ENCODE measurements at regions not wholly inside any gene's neighbourhood (a gene's known extent, or its start where the extent isn't known, plus 50 kb on each side); places are given as distances from the start of the nearest gene placed in this dataset.
"Not testable (repeated sequence)": the region's sequence is repeated elsewhere in the genome, so short reads cannot be mapped to it uniquely, and the experiment has no call there.

GRCh38 chr6:16043171-16044135 is 85.4 kb upstream of the MYLIP start:
- in situ Hi-C loops (cut with HindIII; ENCODE audit: low sequenced_read_pairs), result no loop called here
- TF ChIP-seq CTCF (IDR thresholded peaks at IDR 0.05; ENCODE audit: low read depth, low read length), result no peak
- no peak for DNase-seq (ENCODE audit: low read depth, low spot score)
- H3K4me3 ChIP-seq (ENCODE audit: low read depth, low read length), result no peak overlapping the region

GRCh38 chr6:16042751-16043150 is 86.1 kb upstream of the MYLIP start:
- in situ Hi-C loops (cut with HindIII; ENCODE audit: low sequenced_read_pairs), result no loop called here
- DNase-seq (ENCODE audit: low read depth, low spot score), result no peak
- H3K4me3 ChIP-seq (ENCODE audit: low read depth, low read length), result no peak overlapping the region
- TF ChIP-seq CTCF (IDR thresholded peaks at IDR 0.05; ENCODE audit: low read depth, low read length), result no peak

GRCh38 chr6:16041327-16041726 is 87.6 kb upstream of the MYLIP start:
- no peak overlapping the region for H3K4me3 ChIP-seq (ENCODE audit: low read depth, low read length)
- no peak for DNase-seq (ENCODE audit: low read depth, low spot score)
- no peak for TF ChIP-seq CTCF (IDR thresholded peaks at IDR 0.05; ENCODE audit: low read depth, low read length)
- in situ Hi-C loops (cut with HindIII; ENCODE audit: low sequenced_read_pairs), result no loop called here

DNA sequence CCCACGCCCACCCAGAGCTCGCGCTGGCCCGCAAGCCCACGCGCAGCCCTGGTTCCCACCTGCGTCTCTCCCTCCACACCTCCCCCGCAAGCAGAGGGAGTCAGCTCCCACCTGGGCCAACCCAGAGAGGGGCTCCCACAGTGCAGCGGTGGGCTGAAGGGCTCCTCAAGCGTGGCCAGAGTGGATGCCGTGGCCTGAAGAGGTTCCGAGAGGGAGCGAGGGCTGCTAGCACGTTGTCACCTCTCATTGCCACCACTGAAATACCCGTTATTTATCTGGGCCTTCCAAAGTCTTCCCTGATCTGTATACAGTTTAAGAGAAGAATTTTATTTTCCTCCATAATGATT is 88.3 kb upstream of the MYLIP start:
- no peak overlapping the region for H3K4me3 ChIP-seq (ENCODE audit: low read depth, low read length)
- in situ Hi-C loops (cut with HindIII; ENCODE audit: low sequenced_read_pairs), result no loop called here
- TF ChIP-seq CTCF (IDR thresholded peaks at IDR 0.05; ENCODE audit: low read depth, low read length), result no peak
- no peak for DNase-seq (ENCODE audit: low read depth, low spot score)

DNA sequence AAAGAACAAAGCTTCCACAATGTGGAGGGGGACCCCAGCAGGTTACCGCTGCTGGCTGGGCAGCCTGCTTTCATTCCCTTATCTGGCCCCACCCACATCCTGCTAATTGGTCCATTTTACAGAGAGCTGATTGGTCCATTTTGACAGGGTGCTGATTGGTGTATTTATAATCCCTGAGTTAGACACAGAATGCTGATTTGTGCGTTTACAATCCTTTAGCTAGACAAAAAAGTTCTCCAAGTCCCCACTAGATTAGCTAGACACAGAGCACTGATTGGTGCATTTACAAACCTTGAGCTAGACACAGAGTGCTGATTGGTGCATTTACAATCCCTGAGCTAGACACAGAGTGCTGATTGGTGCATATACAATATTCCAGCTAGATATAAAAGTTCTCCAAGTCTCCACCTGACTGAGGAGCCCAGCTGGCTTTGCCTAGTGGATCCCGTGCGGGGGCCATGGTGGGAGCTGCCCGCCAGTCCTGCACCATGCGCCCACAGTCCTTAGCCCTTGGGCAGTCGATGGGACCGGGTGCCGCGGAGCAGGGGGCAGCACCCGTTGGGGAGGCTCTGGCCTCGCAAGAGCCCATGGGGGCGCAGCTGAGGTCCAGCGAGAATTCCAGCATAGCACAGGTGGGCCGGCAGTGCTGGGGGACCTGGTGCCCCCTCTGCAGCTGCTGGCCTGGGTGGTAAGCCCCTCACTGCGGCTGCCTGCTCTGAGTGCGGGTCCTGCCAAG is 88.8 kb upstream of the MYLIP start:
- H3K4me3 ChIP-seq (ENCODE audit: low read depth, low read length); in situ Hi-C loops (cut with HindIII; ENCODE audit: low sequenced_read_pairs); DNase-seq (ENCODE audit: low read depth, low spot score): not testable (repeated sequence)

DNA sequence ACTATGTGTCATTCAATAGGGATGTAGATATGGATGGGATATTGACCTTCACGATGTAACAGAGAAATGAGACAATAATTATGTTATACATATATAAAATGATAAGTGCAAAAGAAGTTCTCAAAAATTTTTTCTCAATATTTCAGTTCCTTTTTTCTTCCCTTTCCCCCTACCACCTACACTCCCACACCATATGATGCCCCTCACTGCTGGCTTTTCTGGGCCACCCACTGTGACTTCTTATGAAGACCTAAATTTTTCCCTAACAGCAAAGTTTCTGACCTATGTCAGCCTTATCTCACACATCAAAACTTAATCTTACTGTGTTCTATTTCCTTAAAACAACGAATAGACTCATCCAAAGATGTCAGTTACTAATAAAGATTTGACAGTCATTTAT is 89.9 kb upstream of the MYLIP start:
- TF ChIP-seq CTCF (IDR thresholded peaks at IDR 0.05; ENCODE audit: low read depth, low read length), result no peak
- no peak for DNase-seq (ENCODE audit: low read depth, low spot score)
- in situ Hi-C loops (cut with HindIII; ENCODE audit: low sequenced_read_pairs), result no loop called here
- no peak overlapping the region for H3K4me3 ChIP-seq (ENCODE audit: low read depth, low read length)

All from astrocyte of the spinal cord (primary cell).